IMR-90 (cell line): ENCODE measurements at regions not wholly inside any gene's neighbourhood (a gene's known extent, or its start where the extent isn't known, plus 50 kb on each side); places are given as distances from the start of the nearest gene placed in this dataset.

ENCODE experiments used
- ATAC-seq: fragments of 200-7000 bp; cut with Tn5 transposase; 2 replicates; pipeline ENCODE4 v1.9.1; 2020; ENCODE audit warnings: low read depth, mild to moderate bottlenecking, moderate library complexity
- BruUV-seq: library from RNA; stranded (reverse); fragments of 400-500 nt; replicated peaks from 2 replicates; lab custom pipeline; 2021; lab: Mats Ljungman, UMichigan
- CTCF ChIA-PET: fragments of 300-600 bp; formaldehyde crosslinking; extraction: SDS; loops from one replicate; lab custom pipeline; 2021; ENCODE audit warnings: antibody characterized with exemption; lab: Yijun Ruan, JAX
- POLR2A ChIA-PET: fragments of 300-600 bp; sonication (Branson Sonifier 250); formaldehyde crosslinking; loops from one replicate; lab custom pipeline; 2022; ENCODE audit warnings: antibody characterized with exemption; ENCODE audit not compliant: unreplicated experiment; lab: Charles Lee
- DNase-seq: peaks from one replicate; pipeline ENCODE4 v3.0.0; 2013
- H2AFZ ChIP-seq: replicated peaks from 2 replicates; pipeline ENCODE3; 2013; ENCODE audit warnings: low read length, mild to moderate bottlenecking; ENCODE audit not compliant: poor library complexity
- H2AK5ac ChIP-seq: 2 replicates; pipeline ENCODE4 v1.6.1; 2013; ENCODE audit warnings: low read depth, low read length, inconsistent platforms
- H2AK9ac ChIP-seq: replicated peaks from 2 replicates; pipeline ENCODE3; 2013; ENCODE audit warnings: mild to moderate bottlenecking, low read depth, low read length, moderate library complexity; ENCODE audit not compliant: poor library complexity
- H2BK120ac ChIP-seq: 2 replicates; pipeline ENCODE4 v1.6.1; 2013; ENCODE audit warnings: low read depth, low read length, inconsistent platforms
- H2BK15ac ChIP-seq: 3 replicates; pipeline ENCODE4 v1.6.1; 2013; ENCODE audit warnings: low read depth, low read length, inconsistent platforms
- H2BK20ac ChIP-seq: 2 replicates; pipeline ENCODE4 v1.6.1; 2013; ENCODE audit warnings: low read depth, mild to moderate bottlenecking, inconsistent platforms, low read length, moderate library complexity
- H2BK5ac ChIP-seq: 2 replicates; pipeline ENCODE4 v1.6.1; 2013; ENCODE audit warnings: mild to moderate bottlenecking, low read depth, low read length, inconsistent platforms; ENCODE audit not compliant: poor library complexity, severe bottlenecking
- H3K14ac ChIP-seq: replicated peaks from 2 replicates; pipeline ENCODE4 v1.6.1; 2013; ENCODE audit warnings: low read depth, low read length, inconsistent platforms
- H3K18ac ChIP-seq: 2 replicates; pipeline ENCODE4 v1.6.1; 2013; ENCODE audit warnings: low read depth, low read length, control low read depth
- H3K23ac ChIP-seq: 2 replicates; pipeline ENCODE4 v1.6.1; 2013; ENCODE audit warnings: low read depth, low read length, inconsistent platforms
- H3K27ac ChIP-seq: 2 replicates; pipeline ENCODE4 v1.5.1; 2013; ENCODE audit warnings: mild to moderate bottlenecking, control low read depth, low read length; ENCODE audit not compliant: insufficient read depth
- H3K27me3 ChIP-seq: 2 replicates; pipeline ENCODE4 v1.6.1; 2013; ENCODE audit warnings: low read length; ENCODE audit not compliant: control insufficient read depth, insufficient read depth
- H3K36me3 ChIP-seq: 2 replicates; pipeline ENCODE4 v1.6.1; 2013; ENCODE audit warnings: low read length, mixed read lengths; ENCODE audit not compliant: control insufficient read depth, insufficient read depth
- H3K4ac ChIP-seq: 2 replicates; pipeline ENCODE4 v1.6.1; 2013; ENCODE audit warnings: low read depth, low read length, inconsistent platforms
- H3K4me1 ChIP-seq: 2 replicates; pipeline ENCODE4 v1.6.1; 2013; ENCODE audit warnings: low read length, mixed read lengths; ENCODE audit not compliant: control insufficient read depth, insufficient read depth
- H3K4me2 ChIP-seq: 2 replicates; pipeline ENCODE4 v1.6.1; 2013; ENCODE audit warnings: low read depth, mild to moderate bottlenecking, control low read depth, low read length, moderate library complexity
- H3K4me3 ChIP-seq: 2 replicates; pipeline ENCODE4 v1.5.1; 2013; ENCODE audit warnings: low read depth, mild to moderate bottlenecking, control low read depth, low read length, moderate library complexity; ENCODE audit not compliant: insufficient read depth
- H3K56ac ChIP-seq: 2 replicates; pipeline ENCODE4 v1.6.1; 2013; ENCODE audit warnings: low read length, inconsistent platforms; ENCODE audit not compliant: insufficient read depth; ENCODE audit errors: extremely low read depth
- H3K79me1 ChIP-seq, 2 experiments: 2 replicates each; pipeline ENCODE4 v1.6.1; 2013; ENCODE audit warnings: low read length in 2 of 2, inconsistent platforms in 1 of 2, low read depth in 1 of 2
- H3K9ac ChIP-seq: 2 replicates; pipeline ENCODE4 v1.6.1; 2013; ENCODE audit warnings: low read depth, low read length, control low read depth
- H3K9me1 ChIP-seq: 2 replicates; pipeline ENCODE4 v1.6.1; 2013; ENCODE audit warnings: low read length, inconsistent platforms; ENCODE audit not compliant: insufficient read depth
- H3K9me3 ChIP-seq: 2 replicates; pipeline ENCODE4 v1.6.1; 2013; ENCODE audit warnings: low read length; ENCODE audit not compliant: control insufficient read depth, insufficient read depth
- H4K20me1 ChIP-seq: 2 replicates; pipeline ENCODE4 v1.6.1; 2013; ENCODE audit warnings: low read length, inconsistent platforms; ENCODE audit not compliant: insufficient read depth
- H4K5ac ChIP-seq: 2 replicates; pipeline ENCODE4 v1.6.1; 2013; ENCODE audit warnings: mild to moderate bottlenecking, low read depth, low read length, control low read depth
- H4K8ac ChIP-seq, 2 experiments: 2 replicates each; pipeline ENCODE4 v1.6.1; 2013; ENCODE audit warnings: low read depth in 2 of 2, low read length in 2 of 2, control low read depth in 1 of 2, inconsistent platforms in 1 of 2
- H4K91ac ChIP-seq: 2 replicates; pipeline ENCODE4 v1.6.1; 2013; ENCODE audit warnings: low read depth, low read length, inconsistent platforms; ENCODE audit not compliant: insufficient read depth
- BHLHE40 ChIP-seq: fragments of 150-350 bp; IDR thresholded peaks from 2 replicates; pipeline ENCODE4 v1.6.1; 2016; ENCODE audit warnings: mild to moderate bottlenecking, low read depth, low read length
- CEBPB ChIP-seq: IDR thresholded peaks from 2 replicates; pipeline ENCODE4 v1.6.1; 2012; ENCODE audit warnings: low read depth, low read length, improper control_type of control experiment
- CHD1 ChIP-seq: IDR thresholded peaks from 2 replicates; pipeline ENCODE4 v1.6.1; 2012; ENCODE audit warnings: low read depth, low read length, improper control_type of control experiment
- CTCF ChIP-seq: conservative IDR thresholded peaks from 2 replicates; pipeline ENCODE4 v1.5.1; 2012; ENCODE audit warnings: mild to moderate bottlenecking, low read depth, low read length, improper control_type of control experiment
- ELK1 ChIP-seq: fragments of 150-350 bp; IDR thresholded peaks from 2 replicates; pipeline ENCODE4 v1.6.1; 2016; ENCODE audit warnings: low read depth, mild to moderate bottlenecking, low read length, moderate library complexity, borderline replicate concordance
- FOS ChIP-seq: fragments of 150-350 bp; IDR thresholded peaks from 2 replicates; pipeline ENCODE4 v1.6.1; 2016; ENCODE audit warnings: low read depth, low read length
- MAFK ChIP-seq: IDR thresholded peaks from 2 replicates; pipeline ENCODE4 v1.6.1; 2012; ENCODE audit warnings: low read depth, low read length, improper control_type of control experiment
- MAZ ChIP-seq: IDR thresholded peaks from 2 replicates; pipeline ENCODE4 v1.6.1; 2012; ENCODE audit warnings: low read depth, mild to moderate bottlenecking, low read length, improper control_type of control experiment, moderate library complexity, borderline replicate concordance
- MXI1 ChIP-seq: IDR thresholded peaks from 2 replicates; pipeline ENCODE4 v1.6.1; 2012; ENCODE audit warnings: low read depth, mild to moderate bottlenecking, low read length, moderate library complexity, borderline replicate concordance
- NFE2L2 ChIP-seq: fragments of 150-350 bp; IDR thresholded peaks from 2 replicates; pipeline ENCODE4 v1.6.1; 2016; ENCODE audit warnings: low read depth, mild to moderate bottlenecking, low read length
- POLR2A ChIP-seq: IDR thresholded peaks from 2 replicates; pipeline ENCODE4 v1.6.1; 2012; ENCODE audit warnings: mild to moderate bottlenecking, low read depth, low read length
- RAD21 ChIP-seq: IDR thresholded peaks from 2 replicates; pipeline ENCODE4 v1.6.1; 2012; ENCODE audit warnings: low read length, improper control_type of control experiment
- RCOR1 ChIP-seq: IDR thresholded peaks from 2 replicates; pipeline ENCODE4 v1.6.1; 2012; ENCODE audit warnings: mild to moderate bottlenecking, low read length, improper control_type of control experiment; ENCODE audit not compliant: insufficient replicate concordance
- RFX5 ChIP-seq: IDR thresholded peaks from 2 replicates; pipeline ENCODE4 v1.8.0; 2012; ENCODE audit warnings: low read depth, mild to moderate bottlenecking, low read length, moderate library complexity
- SMC3 ChIP-seq: fragments of 150-350 bp; IDR thresholded peaks from 2 replicates; pipeline ENCODE4 v1.6.1; 2016; ENCODE audit warnings: low read depth, mild to moderate bottlenecking, antibody characterized with exemption, low read length, moderate library complexity
- USF2 ChIP-seq: fragments of 150-350 bp; IDR thresholded peaks from 2 replicates; pipeline ENCODE4 v1.6.1; 2017; ENCODE audit warnings: mild to moderate bottlenecking, antibody characterized with exemption, low read length, low read depth
- WGBS, 2 experiments: methylation state at CpG; one replicate each; pipeline versions ENCODE4 v1.1.5 to v1.1.7; 2013; ENCODE audit warnings: missing lambda C conversion rate in 2 of 2; ENCODE audit not compliant: insufficient read length in 1 of 2; ENCODE audit errors: extremely low coverage in 2 of 2; 5-methylcytosine and 5-hydroxymethylcytosine counted together
- dilution Hi-C: fragments of 300-500 bp; cut with HindIII; formaldehyde crosslinking; loops from one replicate; pipeline ENCODE4 v1.14.3; 2018; ENCODE audit warnings: low sequenced_read_pairs; ENCODE audit not compliant: unreplicated experiment
- in situ Hi-C: fragments of 300-500 bp; cut with MboI; formaldehyde crosslinking; loops from 3 replicates; pipeline ENCODE4 v1.14.3; 2019; ENCODE audit warnings: low sequenced_read_pairs, inconsistent platforms, mixed read lengths
- intact Hi-C: fragments of 100-400 bp; cut with micrococcal nuclease; formaldehyde crosslinking; loops from 2 replicates; pipeline ENCODE4 v1.10.0; 2022

- H3K23ac ChIP-seq = no peak overlapping the region
- DNase-seq (no peak), ATAC-seq (no peak)
- no TSS peak for BruUV-seq
- no peak overlapping the region for H2BK120ac ChIP-seq
- no peak overlapping the region for H2BK15ac ChIP-seq
- H3K14ac ChIP-seq = no peak overlapping the region
- no peak overlapping the region for H4K5ac ChIP-seq
- H2BK5ac ChIP-seq = no peak overlapping the region
- no peak overlapping the region for H4K8ac ChIP-seq
- H3K4me2 ChIP-seq = no peak overlapping the region
- no peak overlapping the region for H2AK5ac ChIP-seq
- no peaks in the 10 kb centered on the region for H3K79me1 ChIP-seq
- H2AK9ac ChIP-seq = no peak overlapping the region
- no peaks in the 10 kb centered on the region for H4K20me1 ChIP-seq
- no peak overlapping the region for H3K56ac ChIP-seq
- H3K4ac ChIP-seq = no peak overlapping the region
- ChIA-PET CTCF (no interaction called here), POLR2A (no interaction called here)
- dilution Hi-C loops = no loop called here
- no peaks in the 10 kb centered on the region for H3K27me3 ChIP-seq
- WGBS, 2 experiments = no CpG with 5 or more reads among the region's 3 CpGs
- H3K36me3 ChIP-seq = no peaks in the 10 kb centered on the region
- TF ChIP-seq CHD1 = no peak
- no peak for TF ChIP-seq USF2
- no peak for TF ChIP-seq MAZ
- TF ChIP-seq CEBPB = no peak
- no peak for TF ChIP-seq POLR2A
- no peak for TF ChIP-seq CTCF
- no peak for TF ChIP-seq MXI1
- no peak for TF ChIP-seq SMC3
- no peak for TF ChIP-seq RFX5
- no peak for TF ChIP-seq BHLHE40
- TF ChIP-seq RCOR1 = no peak
- no peak for TF ChIP-seq NFE2L2
- no peak for TF ChIP-seq RAD21
- TF ChIP-seq ELK1 = no peak
- TF ChIP-seq MAFK = no peak
- no peak for TF ChIP-seq FOS
- H3K4me3 ChIP-seq = no peak overlapping the region
- H3K18ac ChIP-seq = no peak overlapping the region
- H3K27ac ChIP-seq = no peak overlapping the region
- H3K9ac ChIP-seq = no peak overlapping the region
- H4K91ac ChIP-seq = no peak overlapping the region
- no peaks in the 10 kb centered on the region for H3K4me1 ChIP-seq
- intact Hi-C loops = no loop called here
- H2BK20ac ChIP-seq = no peak overlapping the region
- no peaks in the 10 kb centered on the region for H3K9me3 ChIP-seq
- no peaks in the 10 kb centered on the region for H3K9me1 ChIP-seq
- H2AFZ ChIP-seq = no peak overlapping the region
- in situ Hi-C loops = no loop called here
Observed at GRCh38 chr12:73341559-73342247, 1069.5 kb downstream of the TRHDE start.
